Epidermal melanocyte (primary cell): ENCODE measurements at regions not wholly inside any gene's neighbourhood (a gene's known extent, or its start where the extent isn't known, plus 50 kb on each side); places are given as distances from the start of the nearest gene placed in this dataset.
A peak's percentile ranks its signal among the peaks of the same experiment; 100 is the strongest.
"Not testable (repeated sequence)": the region's sequence is repeated elsewhere in the genome, so short reads cannot be mapped to it uniquely, and the experiment has no call there.

Experiments used
- DNase-seq: peaks from one replicate; pipeline ENCODE4 v3.0.0; 2011; ENCODE audit warnings: low spot score; ENCODE audit not compliant: insufficient read length

GRCh38 chr5:7209658-7210057 lies 186.3 kb upstream of the ADCY2 start:
- DNase-seq, result no peak

GRCh38 chr5:7210549-7210948 lies 185.4 kb upstream of the ADCY2 start:
- no peak for DNase-seq

GRCh38 chr5:7213525-7213924 lies 182.4 kb upstream of the ADCY2 start:
- no peak for DNase-seq

GRCh38 chr5:7214906-7215416 lies 181.0 kb upstream of the ADCY2 start:
- no peak for DNase-seq

- DNase-seq, result no peak
These were observed 177.8 kb upstream of the ADCY2 start for GRCh38 chr5:7218141-7218540.

- DNase-seq, result no peak
These were observed 175.8 kb upstream of the ADCY2 start for GRCh38 chr5:7220156-7220555.

- no peak for DNase-seq
These were observed 174.9 kb upstream of the ADCY2 start for GRCh38 chr5:7221041-7221440.

GRCh38 chr5:7225826-7226225 lies 170.1 kb upstream of the ADCY2 start:
- no peak for DNase-seq

GRCh38 chr5:7242118-7242710 lies 153.7 kb upstream of the ADCY2 start:
- DNase-seq, result no peak

- no peak for DNase-seq
These were observed 151.7 kb upstream of the ADCY2 start for GRCh38 chr5:7244208-7244607.

GRCh38 chr5:7245121-7245651 lies 150.8 kb upstream of the ADCY2 start:
- DNase-seq, result no peak

GRCh38 chr5:7246287-7246686 lies 149.7 kb upstream of the ADCY2 start:
- DNase-seq, result no peak

- no peak for DNase-seq
These were observed 145.9 kb upstream of the ADCY2 start for GRCh38 chr5:7250004-7250403.

GRCh38 chr5:7250611-7251010 lies 145.3 kb upstream of the ADCY2 start:
- no peak for DNase-seq

- DNase-seq, result no peak
These were observed 144.8 kb upstream of the ADCY2 start for GRCh38 chr5:7251132-7251531.

GRCh38 chr5:7261049-7261448 lies 134.9 kb upstream of the ADCY2 start:
- DNase-seq, result peak; percentile 26

- DNase-seq, result no peak
These were observed 134.0 kb upstream of the ADCY2 start for GRCh38 chr5:7261900-7262299.

- not testable (repeated sequence) for DNase-seq
These were observed 132.4 kb upstream of the ADCY2 start for GRCh38 chr5:7263398-7264015.

GRCh38 chr5:7265776-7266175 lies 130.2 kb upstream of the ADCY2 start:
- DNase-seq, result not testable (repeated sequence)

GRCh38 chr5:7268722-7269121 lies 127.2 kb upstream of the ADCY2 start:
- not testable (repeated sequence) for DNase-seq

- no peak for DNase-seq
These were observed 126.2 kb upstream of the ADCY2 start for GRCh38 chr5:7269591-7270274.

- DNase-seq, result no peak
These were observed 124.4 kb upstream of the ADCY2 start for GRCh38 chr5:7271435-7272084.
